Endothelial cell of umbilical vein (primary cell): ENCODE measurements at regions not wholly inside any gene's neighbourhood (a gene's known extent, or its start where the extent isn't known, plus 50 kb on each side); places are given as distances from the start of the nearest gene placed in this dataset.

ENCODE experiments used
- CTCF ChIP-seq, 2 donors: IDR thresholded peaks; 1 replicate in 1 of 2; 2 replicates in 1 of 2; pipeline ENCODE4 v1.5.1; 2011; ENCODE audit warnings: low read length in 2 of 2, mild to moderate bottlenecking in 2 of 2, moderate library complexity in 2 of 2, control low read depth in 1 of 2, inconsistent platforms in 1 of 2, low read depth in 1 of 2; ENCODE audit not compliant: insufficient read depth in 1 of 2; ENCODE audit errors: extremely low read depth in 1 of 2
- EZH2 ChIP-seq: IDR thresholded peaks from 2 replicates; pipeline ENCODE4 v1.6.1; 2012; ENCODE audit warnings: borderline replicate concordance, low read depth, mild to moderate bottlenecking, moderate library complexity, low read length, inconsistent platforms; ENCODE audit not compliant: severe bottlenecking
- POLR2A ChIP-seq: IDR thresholded peaks from 2 replicates; pipeline ENCODE4 v1.6.1; 2012; ENCODE audit warnings: low read depth, mild to moderate bottlenecking, control low read depth, low read length

- TF ChIP-seq POLR2A: no peak
- TF ChIP-seq EZH2: no peak
- no peak for TF ChIP-seq CTCF (IDR thresholded peaks at IDR 0.05; ENCODE audit: extremely low read depth in 1 of 2, insufficient read depth in 1 of 2, low read depth in 1 of 2, low read length in 2 of 2)
These were observed 501.6 kb downstream of the NPHP4 start for GRCh38 chr1:5490635-5491034.
